KMS-11 (cell line): ENCODE measurements at regions not wholly inside any gene's neighbourhood (a gene's known extent, or its start where the extent isn't known, plus 50 kb on each side); places are given as distances from the start of the nearest gene placed in this dataset.

ENCODE experiments used
- H2AFZ ChIP-seq: fragments of 200-600 bp; sonication (generic); 2 replicates; pipeline ENCODE4 v1.6.1; 2016; ENCODE audit warnings: antibody characterized with exemption, mixed run types, low read depth
- H3K27ac ChIP-seq: fragments of 200-600 bp; sonication (generic); 2 replicates; pipeline ENCODE4 v1.6.1; 2016; ENCODE audit warnings: mild to moderate bottlenecking, mixed run types
- H3K27me3 ChIP-seq: fragments of 200-600 bp; sonication (generic); 2 replicates; pipeline ENCODE4 v1.6.1; 2017; ENCODE audit warnings: mild to moderate bottlenecking, low read depth, mixed run types, moderate library complexity; ENCODE audit not compliant: insufficient read depth
- H3K36me3 ChIP-seq: fragments of 200-600 bp; sonication (generic); 2 replicates; pipeline ENCODE4 v1.6.1; 2017; ENCODE audit warnings: mild to moderate bottlenecking, mixed run types; ENCODE audit not compliant: insufficient read depth
- H3K4me1 ChIP-seq: fragments of 200-600 bp; sonication (generic); 2 replicates; pipeline ENCODE4 v1.6.1; 2016; ENCODE audit warnings: mild to moderate bottlenecking, low read depth, mixed run types; ENCODE audit not compliant: poor library complexity, severe bottlenecking
- H3K4me2 ChIP-seq: fragments of 200-600 bp; sonication (generic); 2 replicates; pipeline ENCODE4 v1.7.0; 2016; ENCODE audit warnings: mild to moderate bottlenecking, mixed run types
- H3K4me3 ChIP-seq: fragments of 200-600 bp; sonication (generic); IDR thresholded peaks from 2 replicates; pipeline ENCODE4 v1.6.1; 2017; ENCODE audit warnings: low read depth, low read length, mixed read lengths; ENCODE audit not compliant: insufficient read depth
- H3K79me2 ChIP-seq: fragments of 200-600 bp; sonication (generic); 2 replicates; pipeline ENCODE4 v1.6.1; 2016; ENCODE audit warnings: low read depth, mixed run types; ENCODE audit not compliant: insufficient read depth
- H3K9ac ChIP-seq: fragments of 200-600 bp; sonication (generic); 2 replicates; pipeline ENCODE4 v1.6.1; 2016; ENCODE audit warnings: mild to moderate bottlenecking, mixed run types
- H4K20me1 ChIP-seq: fragments of 200-600 bp; sonication (generic); 2 replicates; pipeline ENCODE4 v1.6.1; 2016; ENCODE audit warnings: mild to moderate bottlenecking, mixed run types; ENCODE audit not compliant: insufficient read depth
- TF ChIP-seq, protein P1 (sequence below): fragments of 200-600 bp; sonication (generic); conservative IDR thresholded peaks from 2 replicates; pipeline ENCODE4 v1.6.1; 2017; ENCODE audit warnings: low read depth, mild to moderate bottlenecking, antibody characterized with exemption, low read length, moderate library complexity, mixed read lengths

DNA sequence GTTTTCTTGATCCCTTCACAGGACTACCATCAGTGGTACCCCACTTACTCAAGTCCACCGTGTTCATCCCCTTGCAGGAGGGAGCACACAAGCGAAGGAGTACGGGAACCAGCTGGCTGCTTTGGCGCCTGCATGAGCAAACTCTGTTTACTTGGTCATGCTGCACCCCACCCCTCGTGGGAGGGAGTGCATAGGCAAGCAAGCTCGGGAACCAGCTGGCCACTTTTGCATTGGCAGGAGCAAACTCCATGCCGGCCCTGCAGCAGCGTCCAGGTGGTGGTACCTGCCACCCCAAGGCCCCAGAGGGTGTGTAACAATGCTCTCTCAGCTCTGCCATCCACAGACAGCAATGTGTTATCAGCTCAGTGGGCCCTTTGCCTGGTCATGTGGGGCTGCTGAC, 737.8 kb downstream of the FAM181B start:
- Histone ChIP-seq H2AFZ (no peak overlapping the region), H4K20me1 (no peaks in the 10 kb centered on the region), H3K27me3 (no peaks in the 10 kb centered on the region), H3K27ac (no peak overlapping the region), H3K4me3 (no peak overlapping the region), H3K79me2 (no peaks in the 10 kb centered on the region), H3K9ac (no peak overlapping the region), H3K4me2 (no peak overlapping the region), H3K4me1 (no peaks in the 10 kb centered on the region), H3K36me3 (no peaks in the 10 kb centered on the region)
- TF ChIP-seq, protein P1, sequence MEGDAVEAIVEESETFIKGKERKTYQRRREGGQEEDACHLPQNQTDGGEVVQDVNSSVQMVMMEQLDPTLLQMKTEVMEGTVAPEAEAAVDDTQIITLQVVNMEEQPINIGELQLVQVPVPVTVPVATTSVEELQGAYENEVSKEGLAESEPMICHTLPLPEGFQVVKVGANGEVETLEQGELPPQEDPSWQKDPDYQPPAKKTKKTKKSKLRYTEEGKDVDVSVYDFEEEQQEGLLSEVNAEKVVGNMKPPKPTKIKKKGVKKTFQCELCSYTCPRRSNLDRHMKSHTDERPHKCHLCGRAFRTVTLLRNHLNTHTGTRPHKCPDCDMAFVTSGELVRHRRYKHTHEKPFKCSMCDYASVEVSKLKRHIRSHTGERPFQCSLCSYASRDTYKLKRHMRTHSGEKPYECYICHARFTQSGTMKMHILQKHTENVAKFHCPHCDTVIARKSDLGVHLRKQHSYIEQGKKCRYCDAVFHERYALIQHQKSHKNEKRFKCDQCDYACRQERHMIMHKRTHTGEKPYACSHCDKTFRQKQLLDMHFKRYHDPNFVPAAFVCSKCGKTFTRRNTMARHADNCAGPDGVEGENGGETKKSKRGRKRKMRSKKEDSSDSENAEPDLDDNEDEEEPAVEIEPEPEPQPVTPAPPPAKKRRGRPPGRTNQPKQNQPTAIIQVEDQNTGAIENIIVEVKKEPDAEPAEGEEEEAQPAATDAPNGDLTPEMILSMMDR = no peak

DNA sequence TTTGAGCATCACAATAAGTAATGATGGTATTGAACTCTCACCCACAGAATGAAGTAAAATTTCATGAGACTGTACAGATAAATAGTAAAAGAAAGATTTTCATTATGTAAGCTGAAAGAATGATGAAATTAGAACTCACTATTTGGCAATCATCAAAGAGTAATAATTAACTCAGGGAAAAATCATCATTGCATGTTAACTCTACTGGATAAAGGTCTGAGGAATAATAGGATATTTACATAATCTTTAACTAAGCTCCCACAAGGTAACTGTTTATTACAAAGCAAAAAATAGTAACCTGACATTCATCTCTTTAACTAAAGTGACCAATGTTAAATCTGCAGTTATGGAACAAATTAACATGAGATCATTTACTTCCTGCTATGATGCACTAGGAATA, 739.9 kb downstream of the FAM181B start:
- no peak overlapping the region for H3K27ac ChIP-seq
- H3K9ac ChIP-seq = no peak overlapping the region
- no peak overlapping the region for H2AFZ ChIP-seq
- no peak overlapping the region for H3K4me2 ChIP-seq
- H4K20me1 ChIP-seq = no peaks in the 10 kb centered on the region
- H3K4me3 ChIP-seq = no peak overlapping the region
- no peaks in the 10 kb centered on the region for H3K4me1 ChIP-seq
- H3K27me3 ChIP-seq = no peaks in the 10 kb centered on the region
- TF ChIP-seq, protein P1 = no peak
- H3K36me3 ChIP-seq = no peaks in the 10 kb centered on the region
- H3K79me2 ChIP-seq = no peaks in the 10 kb centered on the region

DNA sequence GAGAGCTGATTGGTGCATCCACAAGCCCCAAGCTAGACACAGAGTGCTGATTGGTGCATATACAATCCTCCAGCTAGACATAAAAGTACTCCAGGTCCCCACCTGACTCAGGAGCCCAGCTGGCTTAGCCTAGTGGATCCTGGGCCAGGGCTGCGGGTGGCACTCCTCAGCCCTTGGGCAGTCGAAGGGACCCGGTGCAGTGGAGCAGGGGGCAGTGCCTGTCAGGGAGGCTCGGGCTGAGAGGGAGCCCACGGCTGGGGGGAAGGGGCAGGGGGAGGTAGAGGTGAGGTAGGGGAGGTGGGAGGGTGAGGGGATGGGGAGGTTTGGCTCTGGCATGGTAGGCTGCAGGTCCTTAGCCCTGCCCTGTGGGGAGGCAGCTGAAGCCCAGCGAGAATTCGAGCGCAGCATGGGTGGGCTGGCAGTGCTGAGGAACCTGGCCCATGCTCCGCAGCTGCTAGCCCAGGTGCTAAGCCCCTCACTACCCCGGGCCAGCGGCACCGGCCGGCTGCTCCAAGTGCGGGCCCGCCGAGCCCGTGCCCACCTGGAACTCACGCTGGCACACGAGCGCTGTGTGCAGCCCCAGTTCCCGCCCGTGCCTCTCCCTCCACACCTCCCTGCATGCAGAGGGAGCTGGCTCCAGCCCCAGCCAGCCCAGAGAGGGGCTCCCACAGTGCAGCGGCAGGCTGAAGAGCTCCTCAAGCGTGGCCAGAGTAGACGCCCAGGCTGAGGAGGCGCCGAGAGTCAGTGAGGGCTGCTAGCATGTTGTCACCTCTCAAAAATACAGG, 742.8 kb downstream of the FAM181B start:
- Histone ChIP-seq H3K4me3 (no peak overlapping the region), H3K4me2 (no peak overlapping the region), H3K36me3 (no peaks in the 10 kb centered on the region), H4K20me1 (no peaks in the 10 kb centered on the region), H3K27me3 (no peaks in the 10 kb centered on the region), H3K79me2 (no peaks in the 10 kb centered on the region), H3K4me1 (no peaks in the 10 kb centered on the region), H3K9ac (no peak overlapping the region), H3K27ac (no peak overlapping the region), H2AFZ (no peak overlapping the region)
- TF ChIP-seq, protein P1 = no peak

DNA sequence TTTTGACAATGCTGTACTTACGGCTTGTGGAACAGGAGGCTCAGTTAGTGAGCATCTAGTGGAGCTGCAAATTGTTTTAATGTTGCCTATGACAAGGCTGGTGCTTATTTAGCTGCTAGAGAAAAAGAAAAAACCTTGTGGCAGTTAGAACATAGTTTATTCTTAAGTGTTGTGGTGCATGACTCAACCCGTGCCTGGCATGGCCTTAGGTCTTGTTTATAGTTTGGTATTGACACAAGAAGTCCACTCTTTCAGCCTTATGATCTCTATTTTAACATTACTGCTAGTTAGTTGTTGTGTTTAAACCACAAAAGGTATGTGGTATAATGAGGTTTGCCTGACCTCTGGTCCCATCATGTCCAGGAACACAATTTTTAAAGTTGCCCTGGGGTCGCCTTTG, 744.6 kb downstream of the FAM181B start:
- TF ChIP-seq, protein P1 = no peak

More for the DNA sequence above, 744.6 kb downstream of the FAM181B start:
- Histone ChIP-seq H3K4me3 (no peak overlapping the region), H3K27ac (no peak overlapping the region), H3K4me1 (no peaks in the 10 kb centered on the region), H3K36me3 (no peaks in the 10 kb centered on the region), H4K20me1 (no peaks in the 10 kb centered on the region), H3K9ac (no peak overlapping the region), H3K27me3 (no peaks in the 10 kb centered on the region), H3K79me2 (no peaks in the 10 kb centered on the region), H3K4me2 (no peak overlapping the region), H2AFZ (no peak overlapping the region)
